KMS-11 (cell line): ENCODE measurements at regions not wholly inside any gene's neighbourhood (a gene's known extent, or its start where the extent isn't known, plus 50 kb on each side); places are given as distances from the start of the nearest gene placed in this dataset.

Source experiments
- H2AFZ ChIP-seq: fragments of 200-600 bp; sonication (generic); 2 replicates; pipeline ENCODE4 v1.6.1; 2016; ENCODE audit warnings: antibody characterized with exemption, mixed run types, low read depth
- H3K27ac ChIP-seq: fragments of 200-600 bp; sonication (generic); 2 replicates; pipeline ENCODE4 v1.6.1; 2016; ENCODE audit warnings: mild to moderate bottlenecking, mixed run types
- H3K27me3 ChIP-seq: fragments of 200-600 bp; sonication (generic); 2 replicates; pipeline ENCODE4 v1.6.1; 2017; ENCODE audit warnings: mild to moderate bottlenecking, low read depth, mixed run types, moderate library complexity; ENCODE audit not compliant: insufficient read depth
- H3K36me3 ChIP-seq: fragments of 200-600 bp; sonication (generic); 2 replicates; pipeline ENCODE4 v1.6.1; 2017; ENCODE audit warnings: mild to moderate bottlenecking, mixed run types; ENCODE audit not compliant: insufficient read depth
- H3K4me1 ChIP-seq: fragments of 200-600 bp; sonication (generic); 2 replicates; pipeline ENCODE4 v1.6.1; 2016; ENCODE audit warnings: mild to moderate bottlenecking, low read depth, mixed run types; ENCODE audit not compliant: poor library complexity, severe bottlenecking
- H3K4me2 ChIP-seq: fragments of 200-600 bp; sonication (generic); 2 replicates; pipeline ENCODE4 v1.7.0; 2016; ENCODE audit warnings: mild to moderate bottlenecking, mixed run types
- H3K4me3 ChIP-seq: fragments of 200-600 bp; sonication (generic); IDR thresholded peaks from 2 replicates; pipeline ENCODE4 v1.6.1; 2017; ENCODE audit warnings: low read depth, low read length, mixed read lengths; ENCODE audit not compliant: insufficient read depth
- H3K79me2 ChIP-seq: fragments of 200-600 bp; sonication (generic); 2 replicates; pipeline ENCODE4 v1.6.1; 2016; ENCODE audit warnings: low read depth, mixed run types; ENCODE audit not compliant: insufficient read depth
- H3K9ac ChIP-seq: fragments of 200-600 bp; sonication (generic); 2 replicates; pipeline ENCODE4 v1.6.1; 2016; ENCODE audit warnings: mild to moderate bottlenecking, mixed run types
- H4K20me1 ChIP-seq: fragments of 200-600 bp; sonication (generic); 2 replicates; pipeline ENCODE4 v1.6.1; 2016; ENCODE audit warnings: mild to moderate bottlenecking, mixed run types; ENCODE audit not compliant: insufficient read depth
- TF ChIP-seq, protein P1 (sequence below): fragments of 200-600 bp; sonication (generic); conservative IDR thresholded peaks from 2 replicates; pipeline ENCODE4 v1.6.1; 2017; ENCODE audit warnings: low read depth, mild to moderate bottlenecking, antibody characterized with exemption, low read length, moderate library complexity, mixed read lengths

DNA sequence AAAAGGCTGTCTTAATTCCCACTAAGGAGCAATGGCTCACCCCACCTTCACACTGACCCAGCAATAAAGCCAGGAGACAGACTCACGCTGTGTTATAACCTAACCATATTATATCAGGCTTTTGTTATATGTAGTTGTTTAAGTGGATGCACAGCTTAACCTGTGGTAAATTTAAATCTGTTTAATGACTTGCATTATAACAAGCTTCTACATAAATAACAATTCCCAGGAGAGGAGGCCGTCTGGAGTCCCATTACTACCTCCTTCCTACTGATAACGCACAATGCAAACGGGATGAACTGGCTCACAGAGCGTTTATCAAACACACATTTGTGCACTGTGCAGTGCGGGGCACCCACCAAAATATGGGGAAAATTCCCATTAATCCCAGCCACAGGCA, 102.1 kb upstream of the MGMT start:
- H3K4me3 ChIP-seq: no peak overlapping the region
- H3K4me2 ChIP-seq: no peak overlapping the region
- TF ChIP-seq, protein P1, sequence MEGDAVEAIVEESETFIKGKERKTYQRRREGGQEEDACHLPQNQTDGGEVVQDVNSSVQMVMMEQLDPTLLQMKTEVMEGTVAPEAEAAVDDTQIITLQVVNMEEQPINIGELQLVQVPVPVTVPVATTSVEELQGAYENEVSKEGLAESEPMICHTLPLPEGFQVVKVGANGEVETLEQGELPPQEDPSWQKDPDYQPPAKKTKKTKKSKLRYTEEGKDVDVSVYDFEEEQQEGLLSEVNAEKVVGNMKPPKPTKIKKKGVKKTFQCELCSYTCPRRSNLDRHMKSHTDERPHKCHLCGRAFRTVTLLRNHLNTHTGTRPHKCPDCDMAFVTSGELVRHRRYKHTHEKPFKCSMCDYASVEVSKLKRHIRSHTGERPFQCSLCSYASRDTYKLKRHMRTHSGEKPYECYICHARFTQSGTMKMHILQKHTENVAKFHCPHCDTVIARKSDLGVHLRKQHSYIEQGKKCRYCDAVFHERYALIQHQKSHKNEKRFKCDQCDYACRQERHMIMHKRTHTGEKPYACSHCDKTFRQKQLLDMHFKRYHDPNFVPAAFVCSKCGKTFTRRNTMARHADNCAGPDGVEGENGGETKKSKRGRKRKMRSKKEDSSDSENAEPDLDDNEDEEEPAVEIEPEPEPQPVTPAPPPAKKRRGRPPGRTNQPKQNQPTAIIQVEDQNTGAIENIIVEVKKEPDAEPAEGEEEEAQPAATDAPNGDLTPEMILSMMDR: no peak
- no peaks in the 10 kb centered on the region for H3K27me3 ChIP-seq
- no peaks in the 10 kb centered on the region for H4K20me1 ChIP-seq
- no peak overlapping the region for H3K27ac ChIP-seq
- H3K36me3 ChIP-seq: no peaks in the 10 kb centered on the region
- no peaks in the 10 kb centered on the region for H3K79me2 ChIP-seq
- H3K9ac ChIP-seq: no peak overlapping the region
- no peaks in the 10 kb centered on the region for H3K4me1 ChIP-seq
- H2AFZ ChIP-seq: no peak overlapping the region

DNA sequence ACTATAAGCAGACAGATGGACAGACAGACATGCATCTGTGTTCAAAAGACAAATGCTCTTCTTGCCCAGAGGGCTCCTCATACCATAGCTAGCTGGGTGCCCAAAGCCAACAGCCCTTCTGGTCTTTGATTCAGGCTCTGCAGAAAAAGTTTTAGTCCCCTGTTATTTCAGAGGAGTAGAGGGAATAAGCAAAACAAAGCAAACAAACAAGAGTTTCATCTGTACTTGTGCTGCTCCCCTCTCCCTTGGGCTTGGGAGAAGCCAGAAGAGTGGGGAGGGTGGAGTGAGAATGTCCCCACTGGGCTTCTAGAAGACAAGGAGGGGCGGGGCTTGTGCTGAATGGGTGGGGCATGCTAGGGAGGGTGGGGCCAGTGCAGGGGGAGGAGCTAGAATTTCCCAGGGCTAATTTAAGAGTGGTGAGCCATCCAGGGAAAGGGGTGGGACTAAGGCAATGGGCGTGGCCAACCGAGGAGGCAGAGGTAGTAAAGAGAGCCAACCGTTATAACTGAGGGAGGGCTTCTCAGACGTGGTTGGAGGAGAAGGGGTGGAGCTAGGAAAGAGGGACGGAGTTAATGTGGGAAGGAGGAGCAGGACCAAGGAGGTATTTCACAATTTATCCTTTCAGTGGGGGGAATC, 101.2 kb upstream of the MGMT start:
- no peak overlapping the region for H3K27ac ChIP-seq
- H3K4me3 ChIP-seq: no peak overlapping the region
- no peaks in the 10 kb centered on the region for H3K36me3 ChIP-seq
- no peak overlapping the region for H3K9ac ChIP-seq
- H3K4me1 ChIP-seq: no peaks in the 10 kb centered on the region
- H4K20me1 ChIP-seq: no peaks in the 10 kb centered on the region
- H3K27me3 ChIP-seq: no peaks in the 10 kb centered on the region
- H3K79me2 ChIP-seq: no peaks in the 10 kb centered on the region
- no peak overlapping the region for H2AFZ ChIP-seq
- H3K4me2 ChIP-seq: no peak overlapping the region
- TF ChIP-seq, protein P1: no peak

DNA sequence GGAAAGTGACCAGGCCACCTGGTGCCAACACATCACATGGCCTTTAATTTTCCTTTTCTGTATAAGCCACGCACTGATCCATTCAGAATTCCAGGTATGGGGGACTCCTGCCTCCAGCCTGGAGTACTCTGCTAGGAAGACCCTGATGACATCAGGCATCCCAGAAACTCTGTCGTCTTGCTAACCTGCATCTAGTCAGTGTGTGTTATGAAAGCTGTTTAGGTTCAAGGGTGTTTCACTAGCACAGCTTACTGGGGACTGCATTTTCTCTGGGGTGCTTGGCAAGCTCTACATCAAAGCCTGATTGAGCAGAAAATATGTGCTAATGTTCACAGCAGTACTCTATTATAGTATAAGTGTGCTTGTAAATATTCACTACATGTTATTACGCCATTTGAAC, 100.6 kb upstream of the MGMT start:
- Histone ChIP-seq H3K4me1 (no peaks in the 10 kb centered on the region), H3K4me2 (no peak overlapping the region), H4K20me1 (no peaks in the 10 kb centered on the region), H2AFZ (no peak overlapping the region), H3K27ac (no peak overlapping the region), H3K79me2 (no peaks in the 10 kb centered on the region), H3K4me3 (no peak overlapping the region), H3K27me3 (no peaks in the 10 kb centered on the region), H3K9ac (no peak overlapping the region), H3K36me3 (no peaks in the 10 kb centered on the region)
- TF ChIP-seq, protein P1: no peak

DNA sequence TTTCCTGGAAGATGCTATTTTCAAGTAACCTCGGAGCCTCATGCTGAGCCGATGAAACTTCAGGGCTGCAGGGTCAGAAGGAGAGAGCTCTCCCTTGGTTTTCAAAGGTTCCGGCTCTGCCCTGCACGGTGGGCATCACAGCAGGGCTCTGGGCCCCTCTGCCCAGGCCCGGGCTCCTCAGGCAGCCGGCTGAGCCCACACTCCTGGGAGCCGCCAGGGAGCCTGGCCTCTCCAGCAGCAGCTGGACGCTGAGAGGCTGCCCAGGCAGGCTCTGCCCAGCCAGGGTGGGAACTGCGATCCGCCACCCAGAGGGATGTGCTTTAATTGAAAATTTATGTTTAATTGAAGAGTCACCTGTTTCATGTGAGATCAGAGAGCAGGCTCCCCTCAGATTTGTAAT, 97.5 kb upstream of the MGMT start:
- Histone ChIP-seq H3K4me2 (no peak overlapping the region), H3K9ac (no peak overlapping the region), H4K20me1 (no peaks in the 10 kb centered on the region), H2AFZ (no peak overlapping the region), H3K27me3 (no peaks in the 10 kb centered on the region), H3K4me1 (no peaks in the 10 kb centered on the region), H3K4me3 (no peak overlapping the region), H3K36me3 (no peaks in the 10 kb centered on the region), H3K79me2 (no peaks in the 10 kb centered on the region), H3K27ac (no peak overlapping the region)
- TF ChIP-seq, protein P1: no peak
